ENCODE measurements at regions not wholly inside any gene's neighbourhood (a gene's known extent, or its start where the extent isn't known, plus 50 kb on each side); places are given as distances from the start of the nearest gene placed in this dataset.

- TF ChIP-seq ZNF274 (IDR thresholded peaks at IDR 0.05; ENCODE audit: low read depth, low read length) (no peak), SUZ12 (IDR thresholded peaks at IDR 0.05; ENCODE audit: extremely low read depth, insufficient read depth, insufficient read length) (no peak), YY1 (IDR thresholded peaks at IDR 0.05; ENCODE audit: insufficient read depth, insufficient read length) (no peak)
Measured at GRCh38 chr1:191256917-191257316, 779.3 kb upstream of the BRINP3 start.

All from NT2/D1 (cell line).